NCI-H2029 treated with DMSO at 0.1 percent for 48 hours (cell line): ENCODE measurements at regions not wholly inside any gene's neighbourhood (a gene's known extent, or its start where the extent isn't known, plus 50 kb on each side); places are given as distances from the start of the nearest gene placed in this dataset.

Experiments
- DNase-seq: peaks from one replicate; lab custom pipeline; 2025; lab: John Stamatoyannopoulos, UW

- no peak for DNase-seq
These were observed 228.2 kb downstream of the TBL1XR1 start for GRCh38 chr3:176969066-176969465.

- no peak for DNase-seq
These were observed 228.7 kb downstream of the TBL1XR1 start for GRCh38 chr3:176968631-176969030.

- DNase-seq = no peak
These were observed 229.8 kb downstream of the TBL1XR1 start for GRCh38 chr3:176967522-176967921.

GRCh38 chr3:176964661-176965060 lies 232.6 kb downstream of the TBL1XR1 start:
- DNase-seq = no peak

- no peak for DNase-seq
These were observed 235.4 kb downstream of the TBL1XR1 start for GRCh38 chr3:176961916-176962315.

- DNase-seq = no peak
These were observed 237.4 kb downstream of the TBL1XR1 start for GRCh38 chr3:176959867-176960266.

- DNase-seq = no peak
These were observed 238.7 kb downstream of the TBL1XR1 start for GRCh38 chr3:176958560-176958959.

- no peak for DNase-seq
These were observed 242.8 kb downstream of the TBL1XR1 start for GRCh38 chr3:176954517-176954916.

- DNase-seq = peak; percentile 14
These were observed 243.9 kb downstream of the TBL1XR1 start for GRCh38 chr3:176953106-176954060.

GRCh38 chr3:176951586-176952292 lies 245.5 kb downstream of the TBL1XR1 start:
- DNase-seq = no peak

GRCh38 chr3:176951144-176951543 lies 246.1 kb downstream of the TBL1XR1 start:
- DNase-seq = no peak

- no peak for DNase-seq
These were observed 246.5 kb downstream of the TBL1XR1 start for GRCh38 chr3:176950743-176951142.

- no peak for DNase-seq
These were observed 249.1 kb downstream of the TBL1XR1 start for GRCh38 chr3:176948151-176948550.

GRCh38 chr3:176946202-176946601 lies 251.1 kb downstream of the TBL1XR1 start:
- no peak for DNase-seq

GRCh38 chr3:176942305-176942704 lies 255.0 kb downstream of the TBL1XR1 start:
- DNase-seq = no peak

- no peak for DNase-seq
These were observed 255.6 kb downstream of the TBL1XR1 start for GRCh38 chr3:176941689-176942088.

- peak; percentile 94 for DNase-seq
These were observed 258.1 kb downstream of the TBL1XR1 start for GRCh38 chr3:176939022-176939817.

GRCh38 chr3:176937994-176938393 lies 259.3 kb downstream of the TBL1XR1 start:
- DNase-seq = no peak

- DNase-seq = no peak
These were observed 259.7 kb downstream of the TBL1XR1 start for GRCh38 chr3:176937541-176937940.

- no peak for DNase-seq
These were observed 261.9 kb downstream of the TBL1XR1 start for GRCh38 chr3:176935194-176935888.

GRCh38 chr3:176934698-176935097 lies 262.6 kb downstream of the TBL1XR1 start:
- DNase-seq = no peak

- no peak for DNase-seq
These were observed 263.6 kb downstream of the TBL1XR1 start for GRCh38 chr3:176933704-176934103.
